ENCODE measurements at regions not wholly inside any gene's neighbourhood (a gene's known extent, or its start where the extent isn't known, plus 50 kb on each side); places are given as distances from the start of the nearest gene placed in this dataset.

DNA sequence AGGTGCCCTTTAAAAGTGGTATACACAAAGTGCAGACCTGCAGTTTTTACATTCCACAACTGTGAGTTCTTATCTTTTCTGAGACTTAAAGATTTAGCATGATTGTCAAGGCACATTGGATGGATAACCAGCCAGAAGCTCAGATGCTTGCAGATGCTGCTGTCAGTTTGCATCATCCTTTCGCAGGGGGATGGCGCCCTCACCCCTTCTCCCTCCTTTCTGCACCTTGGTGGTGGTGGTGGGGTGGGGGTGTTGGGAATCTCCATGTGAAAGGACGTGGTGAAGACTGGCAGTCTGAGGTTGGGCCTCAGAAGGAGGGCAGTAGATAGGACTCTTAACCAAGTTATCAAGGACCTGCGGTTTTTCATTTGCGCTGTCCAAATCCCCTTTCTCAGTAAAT is 309.6 kb upstream of the SEMA6D start:
- peak overlapping the region; percentile 9; the same call in 1 of the 2 replicates for H3K14ac ChIP-seq (replicated peaks; ENCODE audit: low read depth, low read length)
- H2AFZ ChIP-seq (replicated peaks; ENCODE audit: low read length, poor library complexity), result no peak overlapping the region
- ChIA-PET CTCF (no interaction called here), POLR2A (ENCODE audit: unreplicated experiment) (no interaction called here)
- DNase-seq (no peak), ATAC-seq (ENCODE audit: low read depth) (no peak)
- no peak overlapping the region for H3K9ac ChIP-seq (ENCODE audit: low read depth, low read length)
- H2BK120ac ChIP-seq (ENCODE audit: low read depth, low read length), result peak overlapping the region; percentile 58
- peak overlapping the region; percentile 20; the same call in 1 of the 2 replicates for H3K4ac ChIP-seq (ENCODE audit: low read depth, low read length)
- no peak for TF ChIP-seq RCOR1 (IDR thresholded peaks at IDR 0.05; ENCODE audit: insufficient replicate concordance, low read length)
- no peak for TF ChIP-seq USF2 (IDR thresholded peaks at IDR 0.05; ENCODE audit: low read depth, low read length)
- TF ChIP-seq ELK1 (IDR thresholded peaks at IDR 0.05; ENCODE audit: borderline replicate concordance, low read depth, low read length), result no peak
- no peak for TF ChIP-seq MXI1 (IDR thresholded peaks at IDR 0.05; ENCODE audit: borderline replicate concordance, low read depth, low read length)
- TF ChIP-seq MAFK (IDR thresholded peaks at IDR 0.05; ENCODE audit: low read depth, low read length), result no peak
- TF ChIP-seq SMC3 (IDR thresholded peaks at IDR 0.05; ENCODE audit: low read depth, low read length), result no peak
- no peak for TF ChIP-seq RFX5 (IDR thresholded peaks at IDR 0.05; ENCODE audit: low read depth, low read length)
- TF ChIP-seq RAD21 (IDR thresholded peaks at IDR 0.05; ENCODE audit: low read length), result no peak
- TF ChIP-seq NFE2L2 (IDR thresholded peaks at IDR 0.05; ENCODE audit: low read depth, low read length), result no peak
- no peak for TF ChIP-seq MAZ (IDR thresholded peaks at IDR 0.05; ENCODE audit: borderline replicate concordance, low read depth, low read length)
- TF ChIP-seq CHD1 (IDR thresholded peaks at IDR 0.05; ENCODE audit: low read depth, low read length), result no peak
- no peak for TF ChIP-seq CEBPB (IDR thresholded peaks at IDR 0.05; ENCODE audit: low read depth, low read length)
- no peaks in the 10 kb centered on the region for H3K36me3 ChIP-seq (ENCODE audit: control insufficient read depth, insufficient read depth, low read length)
- H2BK20ac ChIP-seq (ENCODE audit: low read depth, low read length), result peak overlapping the region; percentile 39
- H3K4me3 ChIP-seq (ENCODE audit: insufficient read depth, low read depth, low read length), result no peak overlapping the region
- H2AK9ac ChIP-seq (replicated peaks; ENCODE audit: low read depth, low read length, poor library complexity), result no peak overlapping the region
- no peak overlapping the region for H2BK15ac ChIP-seq (ENCODE audit: low read depth, low read length)
- no peak overlapping the region for H3K23ac ChIP-seq (ENCODE audit: low read depth, low read length)
- no peaks in the 10 kb centered on the region for H3K79me1 ChIP-seq (ENCODE audit: low read depth in 1 of 2, low read length in 2 of 2)
- no peaks in the 10 kb centered on the region for H4K20me1 ChIP-seq (ENCODE audit: insufficient read depth, low read length)
- no peak overlapping the region for H4K5ac ChIP-seq (ENCODE audit: low read depth, low read length)
- intact Hi-C loops (cut with micrococcal nuclease), result no loop called here
- dilution Hi-C loops (cut with HindIII; ENCODE audit: low sequenced_read_pairs, unreplicated experiment), result no loop called here
- peaks cover 10% of the 10 kb centered on the region for H3K4me1 ChIP-seq (ENCODE audit: control insufficient read depth, insufficient read depth, low read length)
- WGBS, 2 experiments (ENCODE audit: extremely low coverage in 2 of 2, insufficient read length in 1 of 2), result no CpG with 5 or more reads among the region's 5 CpGs
- H3K18ac ChIP-seq (ENCODE audit: low read depth, low read length), result no peak overlapping the region
- no peak overlapping the region for H3K56ac ChIP-seq (ENCODE audit: extremely low read depth, insufficient read depth, low read length)
- in situ Hi-C loops (cut with MboI; ENCODE audit: low sequenced_read_pairs), result no loop called here
- no TSS peak for BruUV-seq (replicated peaks)
- no peak overlapping the region for H3K27ac ChIP-seq (ENCODE audit: insufficient read depth, low read length)
- no peaks in the 10 kb centered on the region; the same call in 1 of the 2 replicates for H3K27me3 ChIP-seq (ENCODE audit: control insufficient read depth, insufficient read depth, low read length)
- H2AK5ac ChIP-seq (ENCODE audit: low read depth, low read length), result no peak overlapping the region
- no peak overlapping the region for H3K4me2 ChIP-seq (ENCODE audit: low read depth, low read length)
- 0 out of 4 replicates have a peak overlapping the region, but pooled peaks of 1 of the 2 experiments have one; percentile 7 for H4K8ac ChIP-seq (ENCODE audit: low read depth in 2 of 2, low read length in 2 of 2)
- H3K9me1 ChIP-seq (ENCODE audit: insufficient read depth, low read length), result no peaks in the 10 kb centered on the region
- no peak overlapping the region for H2BK5ac ChIP-seq (ENCODE audit: low read depth, low read length, poor library complexity, severe bottlenecking)
- H4K91ac ChIP-seq (ENCODE audit: insufficient read depth, low read depth, low read length), result no peak overlapping the region
- H3K9me3 ChIP-seq (ENCODE audit: control insufficient read depth, insufficient read depth, low read length), result no peaks in the 10 kb centered on the region

Measured in IMR-90 (cell line).